ENCODE measurements at regions not wholly inside any gene's neighbourhood (a gene's known extent, or its start where the extent isn't known, plus 50 kb on each side); places are given as distances from the start of the nearest gene placed in this dataset.

GRCh38 chrX:111597967-111598366 lies 83.0 kb upstream of the ALG13 start:
- TF ChIP-seq CREB1 (CRISPR knock-in tag; IDR thresholded peaks at IDR 0.05): no peak
- no peak for TF ChIP-seq USF1 (CRISPR knock-in tag; IDR thresholded peaks at IDR 0.05)
- TF ChIP-seq USF2 (CRISPR knock-in tag; IDR thresholded peaks at IDR 0.05): no peak
- TF ChIP-seq CTCF (IDR thresholded peaks at IDR 0.05): no peak
- no peak for TF ChIP-seq JUN (CRISPR knock-in tag; IDR thresholded peaks at IDR 0.05)
- TF ChIP-seq ZNF512 (CRISPR knock-in tag; IDR thresholded peaks at IDR 0.05; ENCODE audit: borderline replicate concordance): no peak
- TF ChIP-seq FOXJ3 (CRISPR knock-in tag; IDR thresholded peaks at IDR 0.05; ENCODE audit: borderline replicate concordance): no peak
- TF ChIP-seq SP1 (CRISPR knock-in tag; conservative IDR thresholded peaks at IDR 0.05): no peak
- TF ChIP-seq MAX (CRISPR knock-in tag; IDR thresholded peaks at IDR 0.05): no peak
- TF ChIP-seq RELA (CRISPR knock-in tag; IDR thresholded peaks at IDR 0.05; ENCODE audit: borderline replicate concordance): no peak
- no peak for TF ChIP-seq STAT6 (CRISPR knock-in tag; conservative IDR thresholded peaks at IDR 0.05; ENCODE audit: low read depth)
